NT2/D1 (cell line): ENCODE measurements at regions not wholly inside any gene's neighbourhood (a gene's known extent, or its start where the extent isn't known, plus 50 kb on each side); places are given as distances from the start of the nearest gene placed in this dataset.

Experiments
- SUZ12 ChIP-seq: IDR thresholded peaks from 2 replicates; pipeline ENCODE4 v1.6.1; 2011; ENCODE audit not compliant: insufficient read length, insufficient read depth; ENCODE audit errors: extremely low read depth
- ZNF274 ChIP-seq: IDR thresholded peaks from 2 replicates; pipeline ENCODE4 v1.6.1; 2011; ENCODE audit warnings: mild to moderate bottlenecking, low read depth, low read length

DNA sequence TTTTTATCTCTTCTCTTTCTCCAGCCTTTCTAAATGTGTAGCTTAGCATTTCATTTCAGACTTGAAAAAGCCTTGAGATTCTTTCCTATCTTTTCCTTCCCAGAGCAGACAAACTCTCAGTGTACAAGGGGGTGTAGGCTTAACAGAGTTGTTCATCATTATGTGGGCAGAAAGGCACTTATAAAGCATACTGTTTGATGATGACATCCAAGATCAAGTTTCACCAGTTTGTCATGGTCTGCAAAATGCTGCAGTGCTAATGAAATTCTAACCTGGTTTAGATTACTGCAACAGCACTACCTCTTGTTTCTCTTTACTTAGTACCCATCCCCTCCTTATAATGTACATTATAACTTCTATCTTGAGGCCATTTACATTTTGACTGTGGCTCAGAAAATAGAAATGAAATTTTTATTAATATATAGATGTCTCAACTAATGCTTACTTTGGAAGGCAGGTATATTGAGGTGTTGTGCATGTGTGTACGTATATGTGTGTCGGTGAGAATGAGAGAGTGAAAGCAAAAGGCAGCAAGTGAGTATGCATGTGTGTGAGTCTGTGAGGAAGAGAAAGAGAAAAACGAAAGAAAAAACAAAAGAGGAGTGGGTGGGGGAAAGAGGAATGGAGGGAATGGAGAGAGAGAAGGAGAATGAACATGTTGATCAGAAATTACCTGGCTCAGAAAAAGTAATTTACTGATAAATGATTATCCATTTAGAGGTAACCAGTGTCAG, 1043.6 kb downstream of the TUSC7 start:
- TF ChIP-seq ZNF274 (no peak), SUZ12 (no peak)
